Body of pancreas (tissue), 4 donors: ENCODE measurements at regions not wholly inside any gene's neighbourhood (a gene's known extent, or its start where the extent isn't known, plus 50 kb on each side); places are given as distances from the start of the nearest gene placed in this dataset.

Source experiments
- POLR2A ChIP-seq, 3 donors: fragments of 450-650 bp; IDR thresholded peaks; one replicate each; pipeline ENCODE4 v1.6.1; 2016; ENCODE audit warnings: antibody characterized with exemption in 3 of 3, mild to moderate bottlenecking in 2 of 3
- TF ChIP-seq, protein P1 (sequence below), 7 experiments: fragments of 450-650 bp in 4 of 7; fragments of 200-600 bp in 3 of 7; sonication (generic) in 3 of 7; IDR thresholded peaks; one replicate each; pipeline ENCODE4 v1.5.1; 2016 to 2019; ENCODE audit warnings: antibody characterized with exemption in 7 of 7

DNA sequence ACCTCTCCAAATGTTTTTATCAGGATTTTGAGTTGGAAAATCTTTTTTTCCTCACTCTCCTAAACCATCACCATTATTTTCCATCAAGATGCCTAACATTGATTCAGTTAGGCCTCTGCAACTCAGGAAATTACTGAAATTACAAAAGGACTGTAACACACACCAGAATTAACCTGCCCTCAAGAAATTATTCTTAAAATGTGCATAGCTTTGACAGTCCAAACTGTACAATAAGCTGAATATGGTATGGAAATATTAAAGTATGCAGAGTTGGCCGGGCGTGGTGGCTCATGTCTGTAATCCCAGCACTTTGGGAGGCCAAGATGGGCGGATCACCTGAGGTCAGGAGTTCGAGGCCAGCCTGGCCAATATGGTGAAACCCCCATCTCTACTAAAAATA lies 50.2 kb upstream of the PHLPP1 start:
- TF ChIP-seq, protein P1, sequence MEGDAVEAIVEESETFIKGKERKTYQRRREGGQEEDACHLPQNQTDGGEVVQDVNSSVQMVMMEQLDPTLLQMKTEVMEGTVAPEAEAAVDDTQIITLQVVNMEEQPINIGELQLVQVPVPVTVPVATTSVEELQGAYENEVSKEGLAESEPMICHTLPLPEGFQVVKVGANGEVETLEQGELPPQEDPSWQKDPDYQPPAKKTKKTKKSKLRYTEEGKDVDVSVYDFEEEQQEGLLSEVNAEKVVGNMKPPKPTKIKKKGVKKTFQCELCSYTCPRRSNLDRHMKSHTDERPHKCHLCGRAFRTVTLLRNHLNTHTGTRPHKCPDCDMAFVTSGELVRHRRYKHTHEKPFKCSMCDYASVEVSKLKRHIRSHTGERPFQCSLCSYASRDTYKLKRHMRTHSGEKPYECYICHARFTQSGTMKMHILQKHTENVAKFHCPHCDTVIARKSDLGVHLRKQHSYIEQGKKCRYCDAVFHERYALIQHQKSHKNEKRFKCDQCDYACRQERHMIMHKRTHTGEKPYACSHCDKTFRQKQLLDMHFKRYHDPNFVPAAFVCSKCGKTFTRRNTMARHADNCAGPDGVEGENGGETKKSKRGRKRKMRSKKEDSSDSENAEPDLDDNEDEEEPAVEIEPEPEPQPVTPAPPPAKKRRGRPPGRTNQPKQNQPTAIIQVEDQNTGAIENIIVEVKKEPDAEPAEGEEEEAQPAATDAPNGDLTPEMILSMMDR (IDR thresholded peaks at IDR 0.05) = no peak
- TF ChIP-seq POLR2A (IDR thresholded peaks at IDR 0.05) = no peak
